WERI-Rb-1 (cell line): ENCODE measurements at regions not wholly inside any gene's neighbourhood (a gene's known extent, or its start where the extent isn't known, plus 50 kb on each side); places are given as distances from the start of the nearest gene placed in this dataset.

Source experiments
- DNase-seq: peaks from one replicate; pipeline ENCODE4 v3.0.0-alpha.2; 2020
- H3K27ac ChIP-seq: fragments of 250-450 bp; sonication (Bioruptor Pico); 2 replicates; pipeline ENCODE4 v1.5.1; 2020; ENCODE audit warnings: mild to moderate bottlenecking, moderate library complexity
- H3K27me3 ChIP-seq: fragments of 250-450 bp; sonication (Bioruptor Pico); 2 replicates; pipeline ENCODE4 v1.5.1; 2021; ENCODE audit warnings: mild to moderate bottlenecking, low read depth, moderate library complexity; ENCODE audit not compliant: insufficient read depth, severe bottlenecking
- H3K36me3 ChIP-seq: fragments of 250-450 bp; sonication (Bioruptor Pico); 2 replicates; pipeline ENCODE4 v1.5.1; 2020; ENCODE audit warnings: mild to moderate bottlenecking, moderate library complexity
- H3K4me3 ChIP-seq: 2 replicates; pipeline ENCODE4 v1.5.1; 2011; ENCODE audit warnings: low read depth, mild to moderate bottlenecking, control low read depth, low read length
- H3K9me3 ChIP-seq: fragments of 250-450 bp; sonication (Bioruptor Pico); 2 replicates; pipeline ENCODE4 v1.5.1; 2021; ENCODE audit warnings: mild to moderate bottlenecking, moderate library complexity; ENCODE audit not compliant: severe bottlenecking
- CTCF ChIP-seq: IDR thresholded peaks from 2 replicates; pipeline ENCODE4 v1.5.1; 2011; ENCODE audit warnings: low read depth, mild to moderate bottlenecking, control low read depth, inconsistent platforms, low read length

DNA sequence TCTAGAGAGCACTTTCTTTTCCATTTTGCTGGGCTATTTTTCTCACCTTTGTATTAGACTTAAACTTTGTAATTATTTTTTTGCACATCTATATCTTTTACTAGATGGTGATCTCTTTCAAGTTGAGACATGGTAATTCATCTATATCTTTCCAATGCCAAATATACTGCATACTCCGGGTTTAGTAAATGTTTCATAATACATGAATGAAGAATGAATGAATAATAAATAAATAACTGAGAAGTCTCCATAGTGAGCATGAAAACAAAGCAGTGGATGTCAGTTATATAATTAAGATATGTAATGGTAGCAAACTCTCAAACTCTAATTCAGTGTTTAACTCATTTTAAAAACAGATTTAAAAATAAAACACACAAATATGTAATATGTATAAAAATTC lies 342.5 kb upstream of the KITLG start:
- Histone ChIP-seq H3K4me3 (no peak overlapping the region), H3K27ac (no peak overlapping the region), H3K27me3 (peaks cover 15% of the 10 kb centered on the region), H3K9me3 (no peaks in the 10 kb centered on the region), H3K36me3 (no peaks in the 10 kb centered on the region)
- no peak for TF ChIP-seq CTCF
- no peak for DNase-seq

- no peak for TF ChIP-seq CTCF
- H3K9me3 ChIP-seq, result no peaks in the 10 kb centered on the region
- H3K27me3 ChIP-seq, result peaks cover 15% of the 10 kb centered on the region
- no peak overlapping the region for H3K27ac ChIP-seq
- no peak overlapping the region for H3K4me3 ChIP-seq
- H3K36me3 ChIP-seq, result no peaks in the 10 kb centered on the region
- no peak for DNase-seq
These were observed 341.7 kb upstream of the KITLG start for GRCh38 chr12:88921890-88922532.

GRCh38 chr12:88921434-88921833 lies 341.2 kb upstream of the KITLG start:
- Histone ChIP-seq H3K36me3 (no peaks in the 10 kb centered on the region), H3K27me3 (peaks cover 14% of the 10 kb centered on the region), H3K27ac (no peak overlapping the region), H3K4me3 (no peak overlapping the region), H3K9me3 (no peaks in the 10 kb centered on the region)
- no peak for DNase-seq
- no peak for TF ChIP-seq CTCF

- Histone ChIP-seq H3K36me3 (no peaks in the 10 kb centered on the region), H3K4me3 (no peak overlapping the region), H3K9me3 (peaks cover 2% of the 10 kb centered on the region), H3K27me3 (peaks cover 10% of the 10 kb centered on the region), H3K27ac (no peak overlapping the region)
- no peak for TF ChIP-seq CTCF
- DNase-seq, result no peak
These were observed 337.9 kb upstream of the KITLG start for GRCh38 chr12:88918161-88918560.

DNA sequence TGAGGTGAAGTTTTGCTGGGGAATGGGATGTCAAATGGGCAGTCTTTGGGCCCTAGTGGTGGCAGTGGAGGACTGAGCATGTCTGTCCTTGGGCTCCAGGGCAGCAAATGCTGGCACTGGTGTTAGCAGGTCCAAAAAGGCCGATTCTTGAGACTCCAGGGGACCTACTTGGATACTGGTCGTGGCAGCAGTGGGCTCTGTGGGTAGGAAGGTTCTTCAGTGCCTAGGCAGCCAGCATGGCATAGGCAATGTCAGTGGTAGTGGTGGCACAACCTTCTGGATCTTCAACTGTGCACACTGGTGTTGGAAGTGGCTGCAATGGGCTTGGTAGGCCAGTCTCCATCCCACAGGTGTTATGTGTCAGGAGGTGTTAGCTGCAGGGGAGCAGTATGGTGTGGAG lies 334.7 kb upstream of the KITLG start:
- H3K36me3 ChIP-seq, result no peaks in the 10 kb centered on the region
- TF ChIP-seq CTCF, result no peak
- no peak for DNase-seq
- H3K27me3 ChIP-seq, result no peaks in the 10 kb centered on the region
- no peak overlapping the region for H3K4me3 ChIP-seq
- H3K27ac ChIP-seq, result no peak overlapping the region
- peaks cover 2% of the 10 kb centered on the region for H3K9me3 ChIP-seq

- Histone ChIP-seq H3K27ac (no peak overlapping the region), H3K9me3 (peaks cover 2% of the 10 kb centered on the region), H3K36me3 (no peaks in the 10 kb centered on the region), H3K4me3 (no peak overlapping the region), H3K27me3 (no peaks in the 10 kb centered on the region)
- no peak for DNase-seq
- no peak for TF ChIP-seq CTCF
These were observed 329.2 kb upstream of the KITLG start for GRCh38 chr12:88909510-88909909.
